GM19351 (cell line): ENCODE measurements at regions not wholly inside any gene's neighbourhood (a gene's known extent, or its start where the extent isn't known, plus 50 kb on each side); places are given as distances from the start of the nearest gene placed in this dataset.

Experiments
- ATAC-seq: cut with Tn5 transposase; IDR thresholded peaks from one replicate; pipeline ENCODE4 v1.9.1; 2021; ENCODE audit warnings: mild to moderate bottlenecking, moderate library complexity; ENCODE audit not compliant: unreplicated experiment

- peak; percentile 38 for ATAC-seq
Measured at GRCh38 chr18:31246460-31246859, 71.5 kb upstream of the DSG1 start.

- no peak for ATAC-seq
Measured at GRCh38 chr18:31247574-31248199, 70.3 kb upstream of the DSG1 start.

DNA sequence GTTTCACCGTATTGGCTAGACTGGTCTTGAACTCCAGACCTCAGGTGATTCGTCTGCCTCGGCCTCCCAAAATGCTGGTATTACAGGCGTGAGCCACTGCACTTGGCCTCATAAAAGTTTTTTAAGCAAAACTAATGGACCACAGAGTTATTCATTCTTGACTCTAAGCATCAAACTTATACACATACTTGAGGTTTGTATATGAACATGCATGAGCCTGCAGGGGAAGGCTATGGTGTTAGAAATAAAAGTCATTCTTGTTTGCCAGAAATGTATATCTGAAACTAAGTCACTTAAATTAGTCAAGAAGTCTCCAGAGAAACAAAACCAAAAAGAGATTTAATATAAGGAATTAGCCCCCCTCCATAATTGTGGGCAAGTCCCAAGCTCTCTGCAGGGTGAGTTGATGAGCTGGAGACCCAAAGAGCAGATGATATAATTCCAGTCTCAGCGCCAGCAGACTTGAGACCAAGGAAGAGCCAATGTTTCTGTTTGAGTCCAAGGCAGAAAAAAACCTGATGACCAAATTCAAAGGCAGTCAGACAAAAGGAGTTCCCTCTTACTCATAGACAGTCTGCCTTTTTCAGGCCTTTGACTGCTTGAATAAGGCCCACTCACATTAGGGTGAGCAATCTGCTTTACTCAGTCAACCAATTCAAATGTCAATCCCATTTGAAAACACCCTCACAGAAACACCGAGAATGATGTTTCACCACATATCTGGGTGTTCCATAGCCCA is 69.0 kb upstream of the DSG1 start:
- no peak for ATAC-seq

DNA sequence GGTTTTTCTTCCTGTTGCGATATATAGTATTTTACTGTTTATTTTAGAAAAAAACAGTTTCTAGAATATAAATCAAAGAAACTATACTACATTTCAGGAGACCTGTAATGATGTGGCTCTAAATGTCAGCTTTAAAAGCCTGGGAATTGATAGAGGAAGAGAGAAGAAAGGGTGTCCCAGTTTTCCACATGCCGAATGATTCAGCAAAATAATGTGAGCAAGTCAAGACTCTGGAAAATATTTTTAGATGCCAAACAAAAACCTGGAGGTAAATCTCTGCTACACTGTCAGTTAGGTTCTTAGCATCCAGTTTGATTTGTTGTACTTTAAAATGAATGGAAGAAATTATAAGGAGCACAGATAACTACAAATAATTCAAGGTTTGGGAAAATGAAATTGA is 67.1 kb upstream of the DSG1 start:
- no peak for ATAC-seq

DNA sequence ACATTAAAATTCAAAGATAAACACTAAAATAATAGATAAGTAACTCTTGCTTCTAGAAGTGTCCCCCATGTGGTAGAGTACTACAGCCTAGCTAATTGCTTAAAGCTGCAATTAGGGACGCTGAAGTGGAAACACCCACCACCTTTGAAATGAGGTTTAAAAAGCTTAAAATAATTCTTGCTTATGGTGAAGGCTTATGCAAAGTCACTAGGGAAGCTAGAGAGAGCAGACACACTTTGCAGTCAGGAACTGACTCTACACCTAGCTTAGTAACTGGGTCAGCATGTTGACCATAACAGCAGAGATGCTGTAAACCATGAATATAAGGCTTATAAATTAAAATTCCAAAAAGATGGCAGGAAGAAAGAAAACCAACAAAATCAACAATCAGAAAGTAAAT is 65.4 kb upstream of the DSG1 start:
- peak; percentile 70 for ATAC-seq

GRCh38 chr18:31255953-31256352 is 62.0 kb upstream of the DSG1 start:
- no peak for ATAC-seq

DNA sequence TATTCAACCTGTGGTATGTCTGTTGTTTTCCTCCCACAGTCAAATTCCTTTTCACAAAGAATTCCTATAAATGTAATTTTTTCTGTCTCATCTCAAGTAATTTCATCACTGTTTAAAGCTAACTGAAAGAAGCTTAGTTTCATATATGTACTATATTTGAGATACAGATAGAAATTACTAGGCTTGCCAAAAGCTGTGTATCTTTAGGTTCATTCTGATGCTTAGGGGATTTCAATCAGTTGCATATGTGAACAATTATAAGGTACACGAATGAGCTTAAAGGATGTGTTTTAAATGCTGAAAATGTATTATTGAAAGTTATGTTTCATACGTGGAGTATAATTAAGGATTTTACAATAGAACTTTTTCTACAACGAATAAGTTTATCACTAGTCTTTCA is 59.2 kb upstream of the DSG1 start:
- no peak for ATAC-seq

- no peak for ATAC-seq
Measured at GRCh38 chr18:31261792-31262582, 56.0 kb upstream of the DSG1 start.

- ATAC-seq, result peak; percentile 63
Measured at GRCh38 chr18:31267823-31268481, 50.0 kb upstream of the DSG1 start.
